Subcutaneous abdominal adipose tissue (tissue), 5 donors: ENCODE measurements at regions not wholly inside any gene's neighbourhood (a gene's known extent, or its start where the extent isn't known, plus 50 kb on each side); places are given as distances from the start of the nearest gene placed in this dataset.
"Not testable (repeated sequence)": the region's sequence is repeated elsewhere in the genome, so short reads cannot be mapped to it uniquely, and the experiment has no call there.

Experiments used
- H3K27ac ChIP-seq: one replicate; pipeline ENCODE4 v1.7.0; 2013; ENCODE audit warnings: low read depth, mild to moderate bottlenecking, inconsistent platforms, low read length, moderate library complexity
- H3K27me3 ChIP-seq, 5 donors: one replicate each; pipeline ENCODE4 v1.7.0; 2013; ENCODE audit warnings: low read length in 5 of 5, inconsistent platforms in 1 of 5; ENCODE audit not compliant: control insufficient read depth in 5 of 5, insufficient read depth in 4 of 5
- H3K36me3 ChIP-seq, 5 donors: one replicate each; pipeline ENCODE4 v1.7.0; 2013; ENCODE audit warnings: low read length in 5 of 5; ENCODE audit not compliant: control insufficient read depth in 5 of 5, insufficient read depth in 5 of 5
- H3K4me1 ChIP-seq, 5 donors: one replicate each; pipeline ENCODE4 v1.7.0; 2013; ENCODE audit warnings: low read length in 5 of 5, mild to moderate bottlenecking in 3 of 5, moderate library complexity in 1 of 5; ENCODE audit not compliant: control insufficient read depth in 5 of 5, insufficient read depth in 5 of 5
- H3K4me3 ChIP-seq, 5 donors: one replicate each; pipeline ENCODE4 v1.7.0; 2013; ENCODE audit warnings: low read length in 5 of 5, low read depth in 1 of 5
- H3K9ac ChIP-seq, 5 donors: one replicate each; pipeline ENCODE4 v1.7.0; 2013; ENCODE audit warnings: low read length in 5 of 5, mild to moderate bottlenecking in 4 of 5, moderate library complexity in 3 of 5
- H3K9me3 ChIP-seq, 5 donors: one replicate each; pipeline ENCODE4 v1.7.0; 2013; ENCODE audit warnings: low read length in 5 of 5; ENCODE audit not compliant: control insufficient read depth in 5 of 5
- donor health status: healthy.
- donor health status: healthy.
- donor health status: healthy.
- donor health status: healthy.
- donor health status: healthy.

- no peak overlapping the region for H3K9ac ChIP-seq
- H3K4me3 ChIP-seq, result no peak overlapping the region
- H3K4me1 ChIP-seq, result no peaks in the 10 kb centered on the region
- no peak overlapping the region for H3K27ac ChIP-seq
- peaks cover 0 to 5% (median 2%) of the 10 kb centered on the region in 5 donors for H3K9me3 ChIP-seq
- H3K36me3 ChIP-seq, result no peaks in the 10 kb centered on the region
- no peaks in the 10 kb centered on the region for H3K27me3 ChIP-seq
These were observed 644.6 kb upstream of the TMPRSS15 start for GRCh38 chr21:19048098-19048672.

GRCh38 chr21:19049567-19049966 lies 646.0 kb upstream of the TMPRSS15 start:
- H3K4me3 ChIP-seq, result no peak overlapping the region

GRCh38 chr21:19065164-19065563 lies 661.6 kb upstream of the TMPRSS15 start:
- Histone ChIP-seq H3K9me3 (peaks cover 0 to 6% (median 4%) of the 10 kb centered on the region in 5 donors), H3K36me3 (no peaks in the 10 kb centered on the region), H3K27ac (no peak overlapping the region), H3K27me3 (no peaks in the 10 kb centered on the region), H3K4me1 (no peaks in the 10 kb centered on the region), H3K9ac (no peak overlapping the region), H3K4me3 (no peak overlapping the region)

More at GRCh38 chr21:19049567-19049966, 646.0 kb upstream of the TMPRSS15 start:
- Histone ChIP-seq H3K27me3 (no peaks in the 10 kb centered on the region), H3K9ac (no peak overlapping the region), H3K27ac (no peak overlapping the region), H3K4me1 (no peaks in the 10 kb centered on the region), H3K36me3 (no peaks in the 10 kb centered on the region), H3K9me3 (peaks cover 0 to 6% (median 4%) of the 10 kb centered on the region in 5 donors)

GRCh38 chr21:19076031-19076430 lies 672.4 kb upstream of the TMPRSS15 start:
- Histone ChIP-seq H3K9ac (no peak overlapping the region), H3K9me3 (peaks cover 0 to 19% (median 7%) of the 10 kb centered on the region in 5 donors), H3K36me3 (no peaks in the 10 kb centered on the region), H3K27ac (no peak overlapping the region), H3K27me3 (no peaks in the 10 kb centered on the region), H3K4me3 (no peak overlapping the region), H3K4me1 (no peaks in the 10 kb centered on the region)

- Histone ChIP-seq H3K36me3 (no peaks in the 10 kb centered on the region), H3K27ac (no peak overlapping the region), H3K4me3 (no peak overlapping the region), H3K9me3 (no peaks in the 10 kb centered on the region), H3K4me1 (no peaks in the 10 kb centered on the region), H3K27me3 (no peaks in the 10 kb centered on the region), H3K9ac (no peak overlapping the region)
These were observed 706.1 kb upstream of the TMPRSS15 start for GRCh38 chr21:19109694-19110093.

- H3K4me1 ChIP-seq, H3K36me3 ChIP-seq, H3K4me3 ChIP-seq, H3K27me3 ChIP-seq, H3K9me3 ChIP-seq, H3K9ac ChIP-seq, H3K27ac ChIP-seq: not testable (repeated sequence)
These were observed 715.7 kb upstream of the TMPRSS15 start for GRCh38 chr21:19119259-19119658.

- no peak overlapping the region for H3K9ac ChIP-seq
- peaks cover 0 to 4% (median 0%) of the 10 kb centered on the region in 5 donors for H3K9me3 ChIP-seq
- H3K36me3 ChIP-seq, result no peaks in the 10 kb centered on the region
- no peaks in the 10 kb centered on the region for H3K27me3 ChIP-seq
- no peaks in the 10 kb centered on the region for H3K4me1 ChIP-seq
- no peak overlapping the region for H3K27ac ChIP-seq
- no peak overlapping the region for H3K4me3 ChIP-seq
These were observed 717.0 kb upstream of the TMPRSS15 start for GRCh38 chr21:19120591-19120990.

- no peaks in the 10 kb centered on the region for H3K4me1 ChIP-seq
- H3K9ac ChIP-seq, result no peak overlapping the region
- H3K4me3 ChIP-seq, result no peak overlapping the region
- no peaks in the 10 kb centered on the region for H3K27me3 ChIP-seq
- H3K27ac ChIP-seq, result no peak overlapping the region
- H3K36me3 ChIP-seq, result no peaks in the 10 kb centered on the region
- H3K9me3 ChIP-seq, result peaks cover 0 to 4% (median 0%) of the 10 kb centered on the region in 5 donors
These were observed 718.8 kb upstream of the TMPRSS15 start for GRCh38 chr21:19122356-19122755.

- Histone ChIP-seq H3K4me1 (no peaks in the 10 kb centered on the region), H3K27me3 (no peaks in the 10 kb centered on the region), H3K9ac (no peak overlapping the region), H3K27ac (no peak overlapping the region), H3K4me3 (no peak overlapping the region), H3K9me3 (peaks cover 0 to 4% (median 0%) of the 10 kb centered on the region in 5 donors), H3K36me3 (no peaks in the 10 kb centered on the region)
These were observed 719.5 kb upstream of the TMPRSS15 start for GRCh38 chr21:19123053-19123452.

GRCh38 chr21:19123525-19123924 lies 719.9 kb upstream of the TMPRSS15 start:
- H3K9me3 ChIP-seq, result peaks cover 0 to 4% (median 0%) of the 10 kb centered on the region in 5 donors
- H3K9ac ChIP-seq, result no peak overlapping the region
- H3K4me1 ChIP-seq, result no peaks in the 10 kb centered on the region
- H3K27ac ChIP-seq, result no peak overlapping the region
- no peaks in the 10 kb centered on the region for H3K27me3 ChIP-seq
- no peak overlapping the region for H3K4me3 ChIP-seq
- H3K36me3 ChIP-seq, result no peaks in the 10 kb centered on the region
